Lung (tissue), 11 donors: ENCODE measurements at regions not wholly inside any gene's neighbourhood (a gene's known extent, or its start where the extent isn't known, plus 50 kb on each side); places are given as distances from the start of the nearest gene placed in this dataset.

Experiments used
- ATAC-seq: fragments of 200-7000 bp; cut with Tn5 transposase; one replicate; pipeline ENCODE4 v1.9.1; 2020; ENCODE audit warnings: moderate number of reproducible peaks; ENCODE audit not compliant: insufficient read depth, low FRiP score
- DNase-seq, 3 donors: peaks; one replicate each; pipeline ENCODE4 v3.0.0-alpha.2; 2013 to 2017
- H3K27ac ChIP-seq, 2 donors: one replicate each; pipeline ENCODE4 v1.5.1; 2013; ENCODE audit warnings: mild to moderate bottlenecking in 2 of 2, moderate library complexity in 2 of 2, control low read depth in 1 of 2, inconsistent platforms in 1 of 2, low read depth in 1 of 2, low read length in 1 of 2
- H3K27me3 ChIP-seq, 3 donors: one replicate each; pipeline ENCODE4 v1.5.1; 2013; ENCODE audit warnings: low read length in 2 of 3; ENCODE audit not compliant: control insufficient read depth in 3 of 3, insufficient read depth in 3 of 3
- H3K36me3 ChIP-seq, 4 donors: one replicate each; pipeline ENCODE4 v1.5.1; 2013; ENCODE audit warnings: low read length in 4 of 4, mild to moderate bottlenecking in 1 of 4, moderate library complexity in 1 of 4; ENCODE audit not compliant: control insufficient read depth in 4 of 4, insufficient read depth in 4 of 4
- H3K4me1 ChIP-seq, 5 donors: one replicate each; pipeline ENCODE4 v1.5.1; 2013; ENCODE audit warnings: low read length in 5 of 5, mild to moderate bottlenecking in 2 of 5, moderate library complexity in 1 of 5; ENCODE audit not compliant: control insufficient read depth in 5 of 5, insufficient read depth in 5 of 5
- H3K4me3 ChIP-seq: one replicate; pipeline ENCODE4 v1.5.1; 2013; ENCODE audit warnings: mild to moderate bottlenecking, control low read depth, moderate library complexity
- H3K9ac ChIP-seq, 2 donors: one replicate each; pipeline ENCODE4 v1.5.1; 2013; ENCODE audit warnings: low read length in 2 of 2, control low read depth in 1 of 2; ENCODE audit not compliant: insufficient read depth in 1 of 2
- H3K9me3 ChIP-seq, 4 donors: one replicate each; pipeline ENCODE4 v1.5.1; 2013; ENCODE audit warnings: low read length in 3 of 4, mild to moderate bottlenecking in 1 of 4, moderate library complexity in 1 of 4; ENCODE audit not compliant: control insufficient read depth in 4 of 4, insufficient read depth in 3 of 4
- WGBS, 2 donors: extraction: QIAGEN DNeasy Blood & Tissue Kit; methylation state at CpG; one replicate each; pipeline ENCODE4 v1.1.7; 2013; 5-methylcytosine and 5-hydroxymethylcytosine counted together
- TF ChIP-seq, protein P1 (sequence below): IDR thresholded peaks from 2 replicates; pipeline ENCODE4 v1.5.1; 2012; ENCODE audit warnings: mild to moderate bottlenecking; ENCODE audit errors: control extremely low read depth, extremely low read depth
- donor health status: control.
- donor health status: control.
- donor health status: Bipolar disorder and iron deficiency.
- donor health status: healthy.
- donor health status: DM: yes; HTN: yes; CAD: no.

DNA sequence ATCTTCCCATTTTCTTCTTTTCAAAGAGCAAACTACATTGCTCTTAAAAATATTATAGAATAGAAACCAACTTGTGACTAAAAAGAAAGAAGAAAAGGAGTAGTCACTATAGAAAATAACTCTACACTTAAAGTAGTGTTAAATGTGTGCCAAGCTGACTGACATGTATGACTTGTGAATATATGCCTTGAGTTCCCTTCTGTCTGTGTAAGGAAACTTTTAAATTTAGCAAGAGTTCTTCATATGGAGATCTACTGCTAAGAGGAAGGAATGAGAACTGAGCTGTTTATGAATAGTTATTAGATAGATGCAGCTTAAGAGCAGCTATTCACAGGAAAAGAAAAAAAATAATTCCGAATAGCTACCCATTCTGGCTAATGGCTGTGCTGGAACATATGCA is 1221.7 kb upstream of the ZEB2 start:
- no peak overlapping the region for H3K4me3 ChIP-seq
- H3K4me1 ChIP-seq = no peaks in the 10 kb centered on the region
- WGBS, 2 donors = 87 to 88% methylated on average over 1 of the region's 1 CpG
- H3K27ac ChIP-seq = no peak overlapping the region
- DNase-seq (no peak), ATAC-seq (no peak)
- H3K27me3 ChIP-seq = no peaks in the 10 kb centered on the region
- TF ChIP-seq, protein P1, sequence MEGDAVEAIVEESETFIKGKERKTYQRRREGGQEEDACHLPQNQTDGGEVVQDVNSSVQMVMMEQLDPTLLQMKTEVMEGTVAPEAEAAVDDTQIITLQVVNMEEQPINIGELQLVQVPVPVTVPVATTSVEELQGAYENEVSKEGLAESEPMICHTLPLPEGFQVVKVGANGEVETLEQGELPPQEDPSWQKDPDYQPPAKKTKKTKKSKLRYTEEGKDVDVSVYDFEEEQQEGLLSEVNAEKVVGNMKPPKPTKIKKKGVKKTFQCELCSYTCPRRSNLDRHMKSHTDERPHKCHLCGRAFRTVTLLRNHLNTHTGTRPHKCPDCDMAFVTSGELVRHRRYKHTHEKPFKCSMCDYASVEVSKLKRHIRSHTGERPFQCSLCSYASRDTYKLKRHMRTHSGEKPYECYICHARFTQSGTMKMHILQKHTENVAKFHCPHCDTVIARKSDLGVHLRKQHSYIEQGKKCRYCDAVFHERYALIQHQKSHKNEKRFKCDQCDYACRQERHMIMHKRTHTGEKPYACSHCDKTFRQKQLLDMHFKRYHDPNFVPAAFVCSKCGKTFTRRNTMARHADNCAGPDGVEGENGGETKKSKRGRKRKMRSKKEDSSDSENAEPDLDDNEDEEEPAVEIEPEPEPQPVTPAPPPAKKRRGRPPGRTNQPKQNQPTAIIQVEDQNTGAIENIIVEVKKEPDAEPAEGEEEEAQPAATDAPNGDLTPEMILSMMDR = no peak
- H3K9me3 ChIP-seq = no peaks in the 10 kb centered on the region
- no peak overlapping the region for H3K9ac ChIP-seq
- H3K36me3 ChIP-seq = no peaks in the 10 kb centered on the region

DNA sequence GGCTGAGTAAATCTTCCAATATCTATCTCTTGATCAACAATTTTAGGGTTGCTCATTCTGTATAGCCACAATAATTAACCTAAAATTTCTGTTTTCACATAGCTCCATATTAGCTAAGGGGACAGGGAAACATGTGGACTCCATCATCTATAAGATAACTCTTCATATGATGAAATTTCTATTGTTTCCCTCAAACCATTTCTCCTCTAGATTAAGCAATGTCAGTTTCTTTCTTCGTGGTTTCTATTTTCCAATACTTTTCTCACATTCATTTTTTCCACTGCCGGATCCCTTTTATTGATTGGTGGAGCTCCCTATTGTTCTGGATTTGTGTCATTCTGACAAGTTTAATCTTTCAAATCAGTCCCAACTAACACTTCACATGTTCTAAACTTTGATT is 1221.3 kb upstream of the ZEB2 start:
- Histone ChIP-seq H3K9ac (no peak overlapping the region), H3K27ac (no peak overlapping the region), H3K36me3 (no peaks in the 10 kb centered on the region), H3K4me1 (no peaks in the 10 kb centered on the region), H3K9me3 (no peaks in the 10 kb centered on the region), H3K4me3 (no peak overlapping the region), H3K27me3 (no peaks in the 10 kb centered on the region)
- WGBS, 2 donors = 53 to 78% methylated on average over 2 of the region's 2 CpGs
- no peak for DNase-seq
- TF ChIP-seq, protein P1 = no peak
- ATAC-seq = no peak

DNA sequence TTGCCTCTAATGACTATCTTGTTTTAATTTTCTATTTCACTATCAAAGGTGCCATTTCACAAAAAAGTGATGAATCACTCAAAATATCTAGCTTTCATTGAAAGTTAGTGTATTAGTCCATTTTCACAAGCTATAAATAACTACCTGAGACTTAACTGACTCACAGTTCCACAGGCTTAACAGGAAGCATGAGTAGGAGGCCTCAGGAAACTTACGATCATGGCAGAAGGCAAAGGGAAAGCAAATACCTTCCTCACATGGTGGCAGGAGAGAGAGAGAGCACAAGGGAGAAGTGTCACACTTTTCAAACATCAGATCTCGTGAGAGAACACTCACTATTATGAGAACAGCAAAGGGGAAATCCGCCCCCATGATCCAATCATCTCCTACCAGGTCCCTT is 1220.4 kb upstream of the ZEB2 start:
- Histone ChIP-seq H3K9ac (no peak overlapping the region), H3K4me1 (no peaks in the 10 kb centered on the region), H3K27me3 (no peaks in the 10 kb centered on the region), H3K9me3 (no peaks in the 10 kb centered on the region), H3K4me3 (no peak overlapping the region), H3K27ac (no peak overlapping the region), H3K36me3 (no peaks in the 10 kb centered on the region)
- 81 to 86% methylated on average over 3 of the region's 3 CpGs for WGBS, 2 donors
- no peak for DNase-seq
- TF ChIP-seq, protein P1 = no peak
- ATAC-seq = no peak

DNA sequence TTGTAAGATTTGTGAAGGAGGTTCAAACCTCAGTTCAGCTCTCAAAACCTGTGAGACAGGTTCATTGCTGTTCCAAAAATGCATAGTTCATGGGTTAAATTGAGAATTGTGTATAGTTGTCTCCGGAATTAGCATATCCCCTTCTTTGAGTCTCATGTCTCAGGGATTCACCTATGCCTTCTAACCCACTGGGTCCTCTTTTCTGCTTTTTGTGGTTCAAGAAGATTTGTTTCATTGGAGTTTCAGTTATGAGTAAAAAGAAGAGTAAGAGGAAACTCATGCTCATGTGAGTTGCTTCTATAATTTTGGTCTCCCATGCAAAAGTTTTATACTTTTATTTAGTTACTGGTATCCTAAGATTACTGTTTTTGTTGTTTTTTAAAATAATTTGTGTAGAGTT is 1219.8 kb upstream of the ZEB2 start:
- no peak overlapping the region for H3K27ac ChIP-seq
- no peaks in the 10 kb centered on the region for H3K27me3 ChIP-seq
- DNase-seq = no peak
- no peaks in the 10 kb centered on the region for H3K9me3 ChIP-seq
- ATAC-seq = no peak
- 91 to 92% methylated on average over 1 of the region's 1 CpG for WGBS, 2 donors
- no peaks in the 10 kb centered on the region for H3K36me3 ChIP-seq
- H3K4me1 ChIP-seq = no peaks in the 10 kb centered on the region
- H3K4me3 ChIP-seq = no peak overlapping the region
- TF ChIP-seq, protein P1 = no peak
- no peak overlapping the region for H3K9ac ChIP-seq
